ENCODE measurements at regions not wholly inside any gene's neighbourhood (a gene's known extent, or its start where the extent isn't known, plus 50 kb on each side); places are given as distances from the start of the nearest gene placed in this dataset.

- ATAC-seq, result no peak
- no peaks in the 10 kb centered on the region for H3K36me3 ChIP-seq
- peaks cover 0 to 6% (median 0%) of the 10 kb centered on the region in 12 donors for H3K4me1 ChIP-seq
- H3K4me3 ChIP-seq, result no peak overlapping the region
- H3K27ac ChIP-seq, result no peak overlapping the region
- intact Hi-C loops (cut with DNase I), result no loop called here
- DNase-seq, result no peak
- H3K27me3 ChIP-seq, result no peaks in the 10 kb centered on the region
- TF ChIP-seq CTCF (IDR thresholded peaks at IDR 0.05) (no peak), POLR2A (IDR thresholded peaks at IDR 0.05) (no peak)
- 53 to 94% (median 66%) methylated on average over 1 of the region's 1 CpG for WGBS, 4 donors
- H3K9me3 ChIP-seq, result peaks cover 0 to 5% (median 0%) of the 10 kb centered on the region in 12 donors
These were observed 56.2 kb upstream of the TNPO1 start for GRCh38 chr5:72760259-72760658.

- Histone ChIP-seq H3K4me1 (no peaks in the 10 kb centered on the region), H3K36me3 (no peaks in the 10 kb centered on the region), H3K27ac (no peak overlapping the region), H3K27me3 (no peaks in the 10 kb centered on the region), H3K9me3 (peaks cover 0 to 5% (median 0%) of the 10 kb centered on the region in 12 donors), H3K4me3 (no peak overlapping the region)
- DNase-seq, result no peak
- no peak for ATAC-seq
- 84 to 100% (median 93%) methylated on average over 1 of the region's 1 CpG for WGBS, 4 donors
- TF ChIP-seq CTCF (IDR thresholded peaks at IDR 0.05) (no peak), POLR2A (IDR thresholded peaks at IDR 0.05) (no peak)
- intact Hi-C loops (cut with DNase I), result no loop called here
These were observed 63.6 kb upstream of the TNPO1 start for GRCh38 chr5:72752909-72753308.

GRCh38 chr5:72749362-72749997, 67.0 kb upstream of the TNPO1 start:
- H3K27ac ChIP-seq, result no peak overlapping the region
- 74 to 82% (median 81%) methylated on average over 9 to 12 of the region's 12 CpGs for WGBS, 4 donors
- no peaks in the 10 kb centered on the region for H3K9me3 ChIP-seq
- H3K27me3 ChIP-seq, result no peaks in the 10 kb centered on the region
- H3K36me3 ChIP-seq, result no peaks in the 10 kb centered on the region
- H3K4me3 ChIP-seq, result no peak overlapping the region
- intact Hi-C loops (cut with DNase I), result no loop called here
- no peak for DNase-seq
- no peak for ATAC-seq
- TF ChIP-seq CTCF (IDR thresholded peaks at IDR 0.05) (no peak), POLR2A (IDR thresholded peaks at IDR 0.05) (no peak)
- no peaks in the 10 kb centered on the region for H3K4me1 ChIP-seq

GRCh38 chr5:72747826-72748225, 68.6 kb upstream of the TNPO1 start:
- intact Hi-C loops (cut with DNase I), result no loop called here
- H3K9me3 ChIP-seq, result no peaks in the 10 kb centered on the region
- 89 to 96% (median 95%) methylated on average over 1 of the region's 1 CpG for WGBS, 4 donors
- H3K27ac ChIP-seq, result no peak overlapping the region
- ATAC-seq (no peak), DNase-seq (no peak)
- no peak overlapping the region for H3K4me3 ChIP-seq
- TF ChIP-seq POLR2A (IDR thresholded peaks at IDR 0.05), result no peak
- TF ChIP-seq CTCF (IDR thresholded peaks at IDR 0.05), result no peak
- H3K4me1 ChIP-seq, result no peaks in the 10 kb centered on the region
- H3K36me3 ChIP-seq, result no peaks in the 10 kb centered on the region
- H3K27me3 ChIP-seq, result no peaks in the 10 kb centered on the region
